CD4-positive, alpha-beta memory T cell (primary cell): ENCODE measurements at regions not wholly inside any gene's neighbourhood (a gene's known extent, or its start where the extent isn't known, plus 50 kb on each side); places are given as distances from the start of the nearest gene placed in this dataset.

Experiments
- CTCF ChIA-PET: fragments of 350-600 bp; sonication (Branson Sonifier 250); formaldehyde crosslinking; loops from one replicate; lab custom pipeline; 2021; ENCODE audit warnings: inconsistent platforms; ENCODE audit not compliant: partially characterized antibody; lab: Charles Lee
- POLR2A ChIA-PET: fragments of 350-600 bp; sonication (Branson Sonifier 250); formaldehyde crosslinking; loops from one replicate; lab custom pipeline; 2021; ENCODE audit not compliant: partially characterized antibody; lab: Charles Lee
- DNase-seq, 5 donors: peaks; one replicate each; pipeline versions ENCODE4 v3.0.0 to v3.0.0-alpha.2; 2020 to 2022; ENCODE audit warnings: mixed read lengths in 1 of 5
- H3K27ac ChIP-seq: one replicate; pipeline ENCODE4 v1.7.0; 2013; ENCODE audit warnings: low read depth, low read length
- H3K27me3 ChIP-seq: 2 replicates; pipeline ENCODE4 v1.7.0; 2013; ENCODE audit warnings: mild to moderate bottlenecking, low read length, moderate library complexity; ENCODE audit not compliant: insufficient read depth
- H3K36me3 ChIP-seq: 2 replicates; pipeline ENCODE4 v1.7.0; 2013; ENCODE audit warnings: mild to moderate bottlenecking, low read length, moderate library complexity; ENCODE audit not compliant: insufficient read depth
- H3K4me1 ChIP-seq: 2 replicates; pipeline ENCODE4 v1.7.0; 2013; ENCODE audit warnings: mild to moderate bottlenecking, low read length, moderate library complexity; ENCODE audit not compliant: insufficient read depth
- H3K4me3 ChIP-seq, 2 donors: one replicate each; pipeline ENCODE4 v1.7.0; 2013; ENCODE audit warnings: low read length in 2 of 2, mild to moderate bottlenecking in 1 of 2
- H3K9me3 ChIP-seq, 2 donors: one replicate each; pipeline ENCODE4 v1.7.0; 2013; ENCODE audit warnings: low read length in 2 of 2, control low read depth in 1 of 2; ENCODE audit not compliant: control insufficient read depth in 1 of 2
- H3K27ac Mint-ChIP-seq, 7 donors: one replicate each; pipeline ENCODE4 v1.8.0; 2020 to 2021; ENCODE audit warnings: mixed read lengths in 7 of 7, mild to moderate bottlenecking in 6 of 7, inconsistent platforms in 3 of 7, moderate library complexity in 3 of 7
- H3K27me3 Mint-ChIP-seq, 2 donors: one replicate each; pipeline ENCODE4 v1.8.0; 2020 to 2021; ENCODE audit warnings: mixed read lengths in 2 of 2
- H3K36me3 Mint-ChIP-seq, 2 donors: one replicate each; pipeline ENCODE4 v1.8.0; 2020 to 2021; ENCODE audit warnings: mixed read lengths in 2 of 2, inconsistent platforms in 1 of 2, mild to moderate bottlenecking in 1 of 2
- H3K4me1 Mint-ChIP-seq, 4 donors: one replicate each; pipeline ENCODE4 v1.8.0; 2020 to 2021; ENCODE audit warnings: mixed read lengths in 4 of 4, mild to moderate bottlenecking in 1 of 4
- H3K4me3 Mint-ChIP-seq, 8 donors: one replicate each; pipeline ENCODE4 v1.8.0; 2020 to 2021; ENCODE audit warnings: mixed read lengths in 8 of 8, mild to moderate bottlenecking in 7 of 8, moderate library complexity in 6 of 8, inconsistent platforms in 3 of 8
- H3K9me3 Mint-ChIP-seq, 8 donors: one replicate each; pipeline ENCODE4 v1.8.0; 2020 to 2021; ENCODE audit warnings: mixed read lengths in 8 of 8, mild to moderate bottlenecking in 5 of 8, inconsistent platforms in 3 of 8, moderate library complexity in 1 of 8
- intact Hi-C: fragments of 100-400 bp; cut with micrococcal nuclease; formaldehyde crosslinking; loops from one replicate; pipeline ENCODE4 v1.15.1; 2023

- no peaks in the 10 kb centered on the region for H3K27me3 ChIP-seq
- no peak for DNase-seq
- H3K27ac ChIP-seq: no peak overlapping the region
- CTCF ChIA-PET: interaction anchor here (0.6 kb wide), 1 partner anchor 245 kb away, joined by 3 read pairs; no protein-coding TSS in a partner anchor
- Mint-ChIP-seq H3K4me1 (peaks cover 0 to 6% (median 4%) of the 10 kb centered on the region in 4 donors), H3K9me3 (peaks cover 0 to 2% (median 0%) of the 10 kb centered on the region in 8 donors), H3K27ac (peak overlapping the region in 1 of 7 donors; percentile 46), H3K27me3 (peaks cover 0 to 3% of the 10 kb centered on the region in 2 donors), H3K36me3 (no peaks in the 10 kb centered on the region), H3K4me3 (no peak overlapping the region)
- no peaks in the 10 kb centered on the region for H3K4me1 ChIP-seq
- no peak overlapping the region for H3K4me3 ChIP-seq
- no peaks in the 10 kb centered on the region for H3K9me3 ChIP-seq
- POLR2A ChIA-PET: no interaction called here
- H3K36me3 ChIP-seq: no peaks in the 10 kb centered on the region
- intact Hi-C loops: no loop called here
Measured at GRCh38 chr17:77521076-77521475, 380.3 kb downstream of the SEC14L1 start.

DNA sequence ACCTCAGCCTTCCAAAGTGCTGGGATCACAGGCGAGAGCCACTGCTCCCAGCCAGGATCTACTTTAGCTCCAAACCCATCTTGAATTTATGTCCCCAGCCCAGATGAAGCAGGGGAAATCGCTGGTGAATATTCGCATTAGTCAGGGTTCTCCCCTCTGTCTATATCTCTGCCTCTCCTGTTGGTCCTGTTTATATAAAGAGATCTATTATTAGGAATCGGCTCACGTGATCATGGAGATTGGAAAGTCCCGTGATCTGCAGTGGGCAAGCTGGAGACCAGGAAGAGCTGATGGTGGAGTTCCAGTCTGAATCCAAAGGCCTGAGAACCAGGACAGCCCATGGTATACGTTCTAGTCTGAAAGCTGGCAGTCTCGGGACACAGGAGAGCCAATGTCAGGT, 382.8 kb downstream of the SEC14L1 start:
- no peaks in the 10 kb centered on the region for H3K36me3 Mint-ChIP-seq
- Histone ChIP-seq H3K9me3 (no peaks in the 10 kb centered on the region), H3K4me3 (no peak overlapping the region), H3K27me3 (no peaks in the 10 kb centered on the region), H3K36me3 (no peaks in the 10 kb centered on the region), H3K4me1 (peaks cover under 1% of the 10 kb centered on the region), H3K27ac (no peak overlapping the region)
- peaks cover 4 to 10% of the 10 kb centered on the region in 2 donors for H3K27me3 Mint-ChIP-seq
- ChIA-PET CTCF (interaction anchor here (0.9 kb wide), 1 partner anchor 16 kb away, joined by 3 read pairs; no protein-coding TSS in a partner anchor), POLR2A (no interaction called here)
- no peak for DNase-seq
- intact Hi-C loops: no loop called here
- peaks cover 0 to 2% (median 0%) of the 10 kb centered on the region in 8 donors for H3K9me3 Mint-ChIP-seq
- peaks cover 0 to 2% (median under 1%) of the 10 kb centered on the region in 4 donors for H3K4me1 Mint-ChIP-seq
- H3K4me3 Mint-ChIP-seq: no peak overlapping the region
- no peak overlapping the region for H3K27ac Mint-ChIP-seq

- H3K36me3 Mint-ChIP-seq: no peaks in the 10 kb centered on the region
- peaks cover 4 to 20% of the 10 kb centered on the region in 2 donors for H3K27me3 Mint-ChIP-seq
- Histone ChIP-seq H3K4me3 (no peak overlapping the region), H3K4me1 (peaks cover 8% of the 10 kb centered on the region), H3K9me3 (no peaks in the 10 kb centered on the region), H3K27me3 (peaks cover 5% of the 10 kb centered on the region), H3K27ac (no peak overlapping the region), H3K36me3 (no peaks in the 10 kb centered on the region)
- no peaks in the 10 kb centered on the region for H3K9me3 Mint-ChIP-seq
- H3K27ac Mint-ChIP-seq: no peak overlapping the region
- intact Hi-C loops: no loop called here
- H3K4me1 Mint-ChIP-seq: peaks cover 0 to 2% (median under 1%) of the 10 kb centered on the region in 4 donors
- no peak overlapping the region for H3K4me3 Mint-ChIP-seq
- ChIA-PET POLR2A (no interaction called here), CTCF (no interaction called here)
- no peak for DNase-seq
Measured at GRCh38 chr17:77526259-77526711, 385.5 kb downstream of the SEC14L1 start.

GRCh38 chr17:77526728-77527350, 386.1 kb downstream of the SEC14L1 start:
- Mint-ChIP-seq H3K36me3 (no peaks in the 10 kb centered on the region), H3K27me3 (peaks cover 4 to 20% of the 10 kb centered on the region in 2 donors), H3K4me1 (peaks cover 0 to 2% (median under 1%) of the 10 kb centered on the region in 4 donors), H3K4me3 (peak overlapping the region in 1 of 8 donors; percentile 58), H3K9me3 (no peaks in the 10 kb centered on the region), H3K27ac (no peak overlapping the region)
- Histone ChIP-seq H3K27me3 (peaks cover 5% of the 10 kb centered on the region), H3K27ac (no peak overlapping the region), H3K36me3 (no peaks in the 10 kb centered on the region), H3K9me3 (no peaks in the 10 kb centered on the region), H3K4me1 (peaks cover 8% of the 10 kb centered on the region), H3K4me3 (no peak overlapping the region)
- ChIA-PET CTCF (no interaction called here), POLR2A (no interaction called here)
- intact Hi-C loops: no loop called here
- DNase-seq: no peak

DNA sequence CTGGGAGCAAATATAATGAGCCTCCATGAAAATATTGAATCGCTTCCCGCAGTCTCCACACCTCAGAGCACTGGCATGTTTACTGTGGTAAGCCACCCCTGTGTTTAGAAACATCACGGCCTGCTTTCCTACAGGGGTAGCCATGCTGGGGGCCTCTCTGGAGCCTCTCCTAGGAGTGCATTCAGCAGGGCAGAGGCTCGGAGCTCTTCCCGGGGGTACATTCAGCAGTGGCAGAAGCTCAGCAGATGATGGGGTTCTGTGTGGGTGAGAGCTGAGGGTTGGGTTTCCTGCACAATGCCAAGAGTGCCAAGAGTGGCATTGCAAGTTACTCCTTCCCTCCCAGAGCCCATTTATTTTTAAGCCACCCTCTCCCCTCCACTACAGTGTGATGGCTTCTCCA, 386.6 kb downstream of the SEC14L1 start:
- Histone ChIP-seq H3K27ac (no peak overlapping the region), H3K36me3 (no peaks in the 10 kb centered on the region), H3K27me3 (peaks cover 5% of the 10 kb centered on the region), H3K4me3 (no peak overlapping the region), H3K4me1 (peaks cover 8% of the 10 kb centered on the region), H3K9me3 (no peaks in the 10 kb centered on the region)
- no peak for DNase-seq
- POLR2A ChIA-PET: no interaction called here
- intact Hi-C loops: no loop called here
- Mint-ChIP-seq H3K27me3 (peaks cover 4 to 20% of the 10 kb centered on the region in 2 donors), H3K4me1 (peaks cover 0 to 1% (median 0%) of the 10 kb centered on the region in 4 donors), H3K36me3 (no peaks in the 10 kb centered on the region), H3K9me3 (no peaks in the 10 kb centered on the region), H3K4me3 (no peak overlapping the region), H3K27ac (no peak overlapping the region)
- CTCF ChIA-PET: no interaction called here

GRCh38 chr17:77527836-77528505, 387.2 kb downstream of the SEC14L1 start:
- H3K27ac Mint-ChIP-seq: no peak overlapping the region
- peak overlapping the region in 1 of 8 donors; percentile 52 for H3K4me3 Mint-ChIP-seq
- H3K27me3 Mint-ChIP-seq: peaks cover 4 to 20% of the 10 kb centered on the region in 2 donors
- Histone ChIP-seq H3K36me3 (no peaks in the 10 kb centered on the region), H3K4me1 (peaks cover 8% of the 10 kb centered on the region), H3K27me3 (peaks cover 5% of the 10 kb centered on the region), H3K27ac (no peak overlapping the region), H3K4me3 (no peak overlapping the region), H3K9me3 (no peaks in the 10 kb centered on the region)
- H3K9me3 Mint-ChIP-seq: no peaks in the 10 kb centered on the region
- H3K4me1 Mint-ChIP-seq: peaks cover 0 to 1% (median 0%) of the 10 kb centered on the region in 4 donors
- intact Hi-C loops: no loop called here
- no peak for DNase-seq
- H3K36me3 Mint-ChIP-seq: no peaks in the 10 kb centered on the region
- ChIA-PET CTCF (no interaction called here), POLR2A (interaction anchor here (1.2 kb wide), 1 partner anchor 430 kb away, joined by 3 read pairs; the partner anchor contains the start of gene TNRC6C)

DNA sequence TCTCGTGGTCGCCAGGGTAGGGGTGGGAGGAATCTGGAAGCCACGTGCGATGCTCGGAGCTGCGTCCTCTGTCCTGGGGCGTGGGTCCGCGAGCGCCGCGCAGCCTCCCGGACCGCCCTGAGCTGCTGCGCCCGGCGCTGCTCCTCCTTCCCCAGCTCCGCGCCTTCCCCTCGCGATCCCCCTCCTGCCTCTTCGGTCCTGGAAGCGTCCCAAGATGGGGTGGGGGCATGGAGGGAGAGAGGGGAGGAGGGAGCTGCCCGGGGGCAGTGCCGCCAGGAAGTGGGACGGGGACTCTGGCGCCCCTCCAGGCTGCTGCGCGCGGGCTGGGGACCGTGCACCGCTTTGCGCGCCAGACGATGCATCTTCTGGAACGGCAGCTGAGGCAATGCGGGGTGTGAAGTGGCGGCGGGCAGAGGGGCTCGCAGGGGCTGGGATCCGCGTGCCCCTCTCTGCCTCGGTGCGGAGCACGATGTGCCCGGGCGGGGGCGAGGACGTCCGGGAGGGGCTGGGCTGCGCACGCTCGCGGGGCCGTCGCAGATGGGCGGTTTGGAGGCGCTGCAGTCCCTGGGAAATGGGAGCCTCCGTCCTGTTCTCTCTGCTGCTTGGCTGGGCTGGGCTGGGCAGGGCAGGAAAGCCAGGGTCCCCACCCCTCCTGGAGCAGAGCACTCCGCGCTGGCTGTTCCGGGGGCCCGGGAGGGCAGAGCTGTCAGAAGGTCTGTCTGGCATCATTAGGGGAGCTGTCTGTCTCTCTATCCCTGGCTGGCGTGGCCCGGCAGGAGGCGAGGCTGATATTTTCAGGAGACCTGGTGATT, 388.0 kb downstream of the SEC14L1 start:
- Mint-ChIP-seq H3K4me3 (peak overlapping the region in 6 of 8 donors; percentile 12 to 64 (median 50)), H3K36me3 (no peaks in the 10 kb centered on the region), H3K9me3 (no peaks in the 10 kb centered on the region), H3K27ac (no peak overlapping the region), H3K4me1 (peaks cover 0 to 1% (median 0%) of the 10 kb centered on the region in 4 donors), H3K27me3 (peaks cover 4 to 18% of the 10 kb centered on the region in 2 donors)
- ChIA-PET CTCF (no interaction called here), POLR2A (interaction anchor here (1.2 kb wide), 1 partner anchor 429 kb away, joined by 3 read pairs; the partner anchor contains the start of gene TNRC6C)
- H3K27ac ChIP-seq: no peak overlapping the region
- H3K36me3 ChIP-seq: no peaks in the 10 kb centered on the region
- H3K27me3 ChIP-seq: peaks cover 5% of the 10 kb centered on the region
- intact Hi-C loops: no loop called here
- no peak overlapping the region for H3K4me3 ChIP-seq
- no peaks in the 10 kb centered on the region for H3K9me3 ChIP-seq
- H3K4me1 ChIP-seq: peaks cover 8% of the 10 kb centered on the region
- DNase-seq: no peak
